ENCODE measurements at regions not wholly inside any gene's neighbourhood (a gene's known extent, or its start where the extent isn't known, plus 50 kb on each side); places are given as distances from the start of the nearest gene placed in this dataset.

GRCh38 chr6:11644071-11644470, 106.5 kb downstream of the TMEM170B start:
- no peak overlapping the region for H2AK5ac ChIP-seq (ENCODE audit: insufficient read length, low read length)
- no peaks in the 10 kb centered on the region for H3K9me3 ChIP-seq (ENCODE audit: control insufficient read depth, low read depth, low read length)
- no peak overlapping the region for H3K14ac ChIP-seq (ENCODE audit: insufficient read depth, low read length)
- no peak overlapping the region for H3K18ac ChIP-seq (ENCODE audit: insufficient read length, low read depth, low read length)
- no peak overlapping the region for H2BK20ac ChIP-seq (ENCODE audit: low read depth, low read length, poor library complexity, severe bottlenecking)
- Mint-ChIP-seq H3K9me3 (peaks cover 26 to 30% of the 10 kb centered on the region in 2 experiments), H3K4me3 (no peak overlapping the region), H3K27ac (no peak overlapping the region), H3K27me3 (ENCODE audit: low read depth) (peaks cover 2% of the 10 kb centered on the region), H3K36me3 (ENCODE audit: insufficient read depth in 1 of 3, low read depth in 3 of 3) (peaks cover 15 to 31% (median 29%) of the 10 kb centered on the region in 3 experiments), H3K4me1 (peaks cover 11 to 14% of the 10 kb centered on the region in 2 experiments)
- no peak overlapping the region for H2AFZ ChIP-seq (ENCODE audit: low read length)
- no peak overlapping the region for H2BK12ac ChIP-seq (ENCODE audit: insufficient read length, low read depth, low read length)
- no peaks in the 10 kb centered on the region for H3K4me1 ChIP-seq (ENCODE audit: insufficient read depth, low read length)
- H3K27ac ChIP-seq (ENCODE audit: insufficient read length, low read depth, low read length): no peak overlapping the region
- H2BK15ac ChIP-seq (ENCODE audit: low read depth, low read length): no peak overlapping the region
- H3K56ac ChIP-seq (ENCODE audit: insufficient read length, low read depth, low read length): no peak overlapping the region
- H3K23ac ChIP-seq (ENCODE audit: insufficient read length, low read depth, low read length): no peak overlapping the region
- H4K5ac ChIP-seq (ENCODE audit: insufficient read length, low read depth, low read length): no peak overlapping the region
- H3K23me2 ChIP-seq (ENCODE audit: insufficient read length, low read depth, low read length, poor library complexity, severe bottlenecking): no peaks in the 10 kb centered on the region
- TF ChIP-seq, protein P1, sequence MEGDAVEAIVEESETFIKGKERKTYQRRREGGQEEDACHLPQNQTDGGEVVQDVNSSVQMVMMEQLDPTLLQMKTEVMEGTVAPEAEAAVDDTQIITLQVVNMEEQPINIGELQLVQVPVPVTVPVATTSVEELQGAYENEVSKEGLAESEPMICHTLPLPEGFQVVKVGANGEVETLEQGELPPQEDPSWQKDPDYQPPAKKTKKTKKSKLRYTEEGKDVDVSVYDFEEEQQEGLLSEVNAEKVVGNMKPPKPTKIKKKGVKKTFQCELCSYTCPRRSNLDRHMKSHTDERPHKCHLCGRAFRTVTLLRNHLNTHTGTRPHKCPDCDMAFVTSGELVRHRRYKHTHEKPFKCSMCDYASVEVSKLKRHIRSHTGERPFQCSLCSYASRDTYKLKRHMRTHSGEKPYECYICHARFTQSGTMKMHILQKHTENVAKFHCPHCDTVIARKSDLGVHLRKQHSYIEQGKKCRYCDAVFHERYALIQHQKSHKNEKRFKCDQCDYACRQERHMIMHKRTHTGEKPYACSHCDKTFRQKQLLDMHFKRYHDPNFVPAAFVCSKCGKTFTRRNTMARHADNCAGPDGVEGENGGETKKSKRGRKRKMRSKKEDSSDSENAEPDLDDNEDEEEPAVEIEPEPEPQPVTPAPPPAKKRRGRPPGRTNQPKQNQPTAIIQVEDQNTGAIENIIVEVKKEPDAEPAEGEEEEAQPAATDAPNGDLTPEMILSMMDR (conservative IDR thresholded peaks at IDR 0.05): no peak
- no peak overlapping the region for H4K91ac ChIP-seq (ENCODE audit: insufficient read length, low read depth, low read length)
- no peak overlapping the region for H2BK120ac ChIP-seq (ENCODE audit: low read depth, low read length, poor library complexity, severe bottlenecking)
- no peak overlapping the region for H3K4me2 ChIP-seq (ENCODE audit: insufficient read depth, insufficient read length, low read length)
- no peaks in the 10 kb centered on the region for H3K27me3 ChIP-seq (ENCODE audit: insufficient read depth, low read length)
- WGBS (ENCODE audit: extremely low coverage, insufficient read length, low lambda C conversion rate): no CpG with 5 or more reads among the region's 2 CpGs
- H3K9ac ChIP-seq (ENCODE audit: extremely low read depth, insufficient read length, low read length): no peak overlapping the region
- no peak overlapping the region for H3T11ph ChIP-seq (ENCODE audit: low read length)
- no peaks in the 10 kb centered on the region for H4K20me1 ChIP-seq (ENCODE audit: control insufficient read depth, insufficient read depth, insufficient read length)
- no peak overlapping the region for H4K8ac ChIP-seq (replicated peaks; ENCODE audit: insufficient read length, low read depth, low read length)
- no peaks in the 10 kb centered on the region for H3K79me1 ChIP-seq (ENCODE audit: insufficient read depth, low read depth, low read length, poor library complexity, severe bottlenecking)
- no peak overlapping the region for H3K4ac ChIP-seq (ENCODE audit: low read depth, low read length)
- DNase-seq: no peak
- H2BK5ac ChIP-seq (ENCODE audit: insufficient read length, low read length): no peak overlapping the region
- H3K79me2 ChIP-seq (ENCODE audit: insufficient read depth, low read length): no peaks in the 10 kb centered on the region
